ENCODE measurements at regions not wholly inside any gene's neighbourhood (a gene's known extent, or its start where the extent isn't known, plus 50 kb on each side); places are given as distances from the start of the nearest gene placed in this dataset.

GRCh38 chr3:59442046-59442445 is 392.2 kb upstream of the CFAP20DC start:
- no peak for DNase-seq

GRCh38 chr3:59440285-59441028 is 390.6 kb upstream of the CFAP20DC start:
- no peak for DNase-seq

GRCh38 chr3:59438492-59438891 is 388.7 kb upstream of the CFAP20DC start:
- DNase-seq: no peak

GRCh38 chr3:59436164-59436958 is 386.5 kb upstream of the CFAP20DC start:
- peak; percentile 29 for DNase-seq

GRCh38 chr3:59433546-59433945 is 383.7 kb upstream of the CFAP20DC start:
- no peak for DNase-seq

GRCh38 chr3:59432665-59433064 is 382.8 kb upstream of the CFAP20DC start:
- DNase-seq: no peak

GRCh38 chr3:59430341-59430740 is 380.5 kb upstream of the CFAP20DC start:
- DNase-seq: no peak

GRCh38 chr3:59429198-59429597 is 379.4 kb upstream of the CFAP20DC start:
- DNase-seq: no peak

GRCh38 chr3:59426821-59427565 is 377.2 kb upstream of the CFAP20DC start:
- DNase-seq: no peak

GRCh38 chr3:59425942-59426341 is 376.1 kb upstream of the CFAP20DC start:
- DNase-seq: peak; percentile 76

GRCh38 chr3:59425371-59425770 is 375.5 kb upstream of the CFAP20DC start:
- DNase-seq: no peak

- DNase-seq: peak; percentile 52
Observed at GRCh38 chr3:59424268-59425010, 374.6 kb upstream of the CFAP20DC start.

GRCh38 chr3:59423707-59424106 is 373.9 kb upstream of the CFAP20DC start:
- DNase-seq: no peak

- no peak for DNase-seq
Observed at GRCh38 chr3:59422312-59422711, 372.5 kb upstream of the CFAP20DC start.

GRCh38 chr3:59418836-59419235 is 369.0 kb upstream of the CFAP20DC start:
- DNase-seq: no peak

GRCh38 chr3:59412516-59412915 is 362.7 kb upstream of the CFAP20DC start:
- DNase-seq: no peak

- no peak for DNase-seq
Observed at GRCh38 chr3:59411694-59412093, 361.9 kb upstream of the CFAP20DC start.

- DNase-seq: no peak
Observed at GRCh38 chr3:59411186-59411585, 361.4 kb upstream of the CFAP20DC start.

GRCh38 chr3:59408047-59408624 is 358.3 kb upstream of the CFAP20DC start:
- no peak for DNase-seq

GRCh38 chr3:59407425-59407824 is 357.6 kb upstream of the CFAP20DC start:
- no peak for DNase-seq

- DNase-seq: no peak
Observed at GRCh38 chr3:59406943-59407342, 357.1 kb upstream of the CFAP20DC start.

- no peak for DNase-seq
Observed at GRCh38 chr3:59404851-59405250, 355.0 kb upstream of the CFAP20DC start.

Data from CD4-positive, alpha-beta T cell treated with Interleukin-17A for 4 hours (primary cell).